Ovary (tissue), 7 donors: ENCODE measurements at regions not wholly inside any gene's neighbourhood (a gene's known extent, or its start where the extent isn't known, plus 50 kb on each side); places are given as distances from the start of the nearest gene placed in this dataset.

Experiments
- DNase-seq, 5 donors: peaks; one replicate each; pipeline ENCODE4 v3.0.0-alpha.2; 2019 to 2020
- H3K27ac ChIP-seq, 2 donors: fragments of 200-600 bp; one replicate each; pipeline versions ENCODE4 v1.5.1 to v1.8.0; 2019 to 2022
- H3K27me3 ChIP-seq: fragments of 200-600 bp; one replicate; pipeline ENCODE4 v1.8.0; 2022
- H3K36me3 ChIP-seq: fragments of 200-600 bp; sonication (generic); one replicate; pipeline ENCODE4 v1.5.1; 2019
- H3K4me1 ChIP-seq: one replicate; pipeline ENCODE4 v1.8.1; 2013; ENCODE audit warnings: mild to moderate bottlenecking, moderate library complexity; ENCODE audit not compliant: insufficient read depth
- H3K4me3 ChIP-seq: fragments of 200-600 bp; sonication (generic); one replicate; pipeline ENCODE4 v1.5.1; 2017
- H3K9me3 ChIP-seq, 2 donors: fragments of 200-600 bp in 1 of 2; sonication (generic) in 1 of 2; one replicate each; pipeline versions ENCODE4 v1.5.1 to v1.8.1; 2013 to 2019; ENCODE audit warnings: mild to moderate bottlenecking in 1 of 2, moderate library complexity in 1 of 2
- CTCF ChIP-seq, 3 donors: fragments of 450-650 bp in 2 of 3; fragments of 200-600 bp in 1 of 3; IDR thresholded peaks; one replicate each; pipeline versions ENCODE4 v1.5.1 to v1.8.0; 2016 to 2022; ENCODE audit warnings: antibody characterized with exemption in 3 of 3, mild to moderate bottlenecking in 1 of 3
- EP300 ChIP-seq: sonication (generic); formaldehyde crosslinking; IDR thresholded peaks from one replicate; pipeline ENCODE4 v1.6.1; 2017; ENCODE audit warnings: antibody characterized with exemption
- POLR2A ChIP-seq: fragments of 450-650 bp; IDR thresholded peaks from one replicate; pipeline ENCODE4 v1.6.1; 2017; ENCODE audit warnings: antibody characterized with exemption, mild to moderate bottlenecking, moderate library complexity
- WGBS, 3 donors: extraction: QIAGEN DNeasy Blood & Tissue Kit in 1 of 3; methylation state at CpG; one replicate each; pipeline versions ENCODE4 v1.1.5 to v1.1.7; 2013 to 2017; 5-methylcytosine and 5-hydroxymethylcytosine counted together
- intact Hi-C, 4 donors: fragments of 100-400 bp; cut with DNase I; formaldehyde crosslinking; loops; one replicate each; pipeline versions ENCODE4 v1.11.0 to v1.15.1; 2022 to 2023
- donor health status: DM: no; HTN: no; CAD: no; lungs with moderate emphysema.
- donor health status: DM: no; HTN: no; CAD: no.
- donor health status: Bipolar disorder and iron deficiency.
- donor health status: DM: no; HTN: no; CAD: no.
- donor health status: DM: yes; HTN: yes; CAD: no.

DNA sequence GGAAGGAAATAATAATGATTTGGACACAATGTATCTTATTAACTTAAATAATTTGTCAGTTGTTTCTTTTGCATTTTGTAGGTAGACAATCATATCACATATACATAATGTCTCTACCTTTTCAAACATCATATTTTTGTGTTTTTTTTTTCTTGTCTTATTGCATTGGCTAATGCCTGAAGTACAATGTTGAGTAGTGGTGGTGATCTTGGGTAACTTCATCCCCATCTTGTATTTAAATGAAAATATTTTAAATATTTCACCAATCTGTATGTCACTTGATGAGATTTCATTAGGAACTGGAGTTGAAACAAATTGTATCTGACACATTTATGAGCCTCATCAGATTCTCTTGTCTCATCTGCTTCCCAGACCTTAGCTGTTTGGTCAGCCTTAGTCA lies 109.7 kb upstream of the LHX5 start:
- Histone ChIP-seq H3K27me3 (no peaks in the 10 kb centered on the region), H3K9me3 (no peaks in the 10 kb centered on the region), H3K27ac (no peak overlapping the region), H3K36me3 (no peaks in the 10 kb centered on the region), H3K4me3 (no peak overlapping the region), H3K4me1 (no peaks in the 10 kb centered on the region)
- intact Hi-C loops = no loop called here
- DNase-seq = no peak
- TF ChIP-seq CTCF (IDR thresholded peaks at IDR 0.05) (no peak), POLR2A (no peak), EP300 (no peak)

DNA sequence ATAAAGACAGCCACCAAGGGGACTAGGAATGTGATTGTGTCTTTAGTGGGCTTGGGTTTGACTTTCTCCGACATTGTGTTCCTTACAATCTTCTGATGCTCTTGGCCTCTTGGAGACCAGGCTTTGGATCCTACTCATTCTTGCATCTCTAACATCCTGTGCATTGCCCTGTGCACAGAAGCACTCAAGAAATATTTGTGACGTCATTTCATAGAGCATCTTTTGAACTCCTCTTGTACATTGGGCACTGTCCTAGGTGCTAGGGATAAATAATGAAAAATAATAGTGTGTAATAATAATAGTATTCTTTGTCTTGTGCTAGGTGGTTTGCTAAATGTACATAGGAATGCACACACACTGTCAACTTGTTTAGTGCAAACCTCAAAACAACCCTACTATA lies 108.8 kb upstream of the LHX5 start:
- H3K9me3 ChIP-seq = no peaks in the 10 kb centered on the region
- 0 to 46% (median 24%) methylated on average over 2 of the region's 2 CpGs for WGBS, 3 donors
- no peak for TF ChIP-seq CTCF (IDR thresholded peaks at IDR 0.05)
- no peak for TF ChIP-seq EP300
- no peak for TF ChIP-seq POLR2A
- H3K4me1 ChIP-seq = no peaks in the 10 kb centered on the region
- no peak overlapping the region for H3K4me3 ChIP-seq
- H3K27ac ChIP-seq = no peak overlapping the region
- intact Hi-C loops = no loop called here
- H3K36me3 ChIP-seq = no peaks in the 10 kb centered on the region
- DNase-seq = no peak
- H3K27me3 ChIP-seq = no peaks in the 10 kb centered on the region

DNA sequence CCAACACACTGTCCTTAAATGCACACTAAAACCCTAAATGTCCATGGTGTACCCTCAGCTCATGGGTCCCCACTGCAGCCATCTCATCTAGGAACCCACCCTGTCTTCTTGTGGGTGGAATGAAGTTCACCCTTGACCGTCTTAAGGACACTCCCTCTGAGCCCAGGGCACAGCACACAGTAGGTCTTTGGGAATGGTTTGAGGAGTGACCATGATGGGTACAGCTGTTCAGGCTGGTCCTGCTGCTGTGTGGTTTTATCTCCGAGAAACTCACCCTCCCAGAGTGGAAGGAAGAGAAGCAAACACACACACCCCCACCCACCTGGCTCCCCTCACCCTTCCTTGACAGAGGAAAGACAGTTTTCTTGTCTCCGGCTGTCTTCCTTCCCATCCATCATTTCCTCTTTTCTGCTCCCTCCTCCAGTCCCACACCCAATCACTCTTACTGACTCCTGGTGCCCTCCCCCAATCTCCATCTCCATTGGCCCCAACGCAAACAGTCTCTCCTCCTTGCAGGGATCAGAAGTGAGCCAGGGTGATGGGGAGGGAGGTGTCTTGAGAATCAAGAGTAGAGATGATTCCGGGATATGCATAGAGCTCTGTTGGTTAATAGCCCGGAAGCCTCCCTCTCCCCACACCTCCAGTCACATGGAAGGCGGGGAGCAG lies 105.9 kb upstream of the LHX5 start:
- Histone ChIP-seq H3K4me1 (no peaks in the 10 kb centered on the region), H3K27me3 (no peaks in the 10 kb centered on the region), H3K4me3 (no peak overlapping the region), H3K9me3 (no peaks in the 10 kb centered on the region), H3K36me3 (no peaks in the 10 kb centered on the region), H3K27ac (no peak overlapping the region)
- WGBS, 3 donors = 9 to 15% (median 11%) methylated on average over 7 of the region's 7 CpGs
- intact Hi-C loops = no loop called here
- no peak for DNase-seq
- TF ChIP-seq POLR2A = no peak
- TF ChIP-seq CTCF (IDR thresholded peaks at IDR 0.05) = no peak
- TF ChIP-seq EP300 = no peak

GRCh38 chr12:113575386-113575785 lies 103.7 kb upstream of the LHX5 start:
- intact Hi-C loops = no loop called here
- DNase-seq = no peak
- Histone ChIP-seq H3K9me3 (no peaks in the 10 kb centered on the region), H3K27me3 (no peaks in the 10 kb centered on the region), H3K36me3 (no peaks in the 10 kb centered on the region), H3K4me1 (no peaks in the 10 kb centered on the region), H3K4me3 (no peak overlapping the region), H3K27ac (no peak overlapping the region)
- whole genome bisulfite sequencing, 3 donors = 45 to 54% (median 49%) methylated on average over 10 of the region's 10 CpGs
- no peak for TF ChIP-seq POLR2A
- TF ChIP-seq EP300 = no peak
- no peak for TF ChIP-seq CTCF (IDR thresholded peaks at IDR 0.05)
